ENCODE measurements at regions not wholly inside any gene's neighbourhood (a gene's known extent, or its start where the extent isn't known, plus 50 kb on each side); places are given as distances from the start of the nearest gene placed in this dataset.
"Not testable (repeated sequence)": the region's sequence is repeated elsewhere in the genome, so short reads cannot be mapped to it uniquely, and the experiment has no call there.

GRCh38 chr7:19958309-19958896, 185.0 kb upstream of the TMEM196 start:
- no peak; the same call in 1 of the 2 replicates for TF ChIP-seq POLR2AphosphoS5 (IDR thresholded peaks at IDR 0.05; ENCODE audit: borderline replicate concordance, low read depth, low read length)
- no peak for TF ChIP-seq EZH2 (IDR thresholded peaks at IDR 0.05)
- TF ChIP-seq FOXP2 (optimal IDR thresholded peaks at IDR 0.05; ENCODE audit: control extremely low read depth, extremely low read length, insufficient read depth), result no peak
- no peak overlapping the region for H3K27ac ChIP-seq
- H3K4me3 ChIP-seq, result no peak overlapping the region
- no peaks in the 10 kb centered on the region for H3K9me3 ChIP-seq (ENCODE audit: low read depth, low read length)
- no peak overlapping the region for H3K9ac ChIP-seq (ENCODE audit: insufficient read length)
- peak; percentile 18 for DNase-seq (ENCODE audit: low read depth, low spot score)
- H3K36me3 ChIP-seq (ENCODE audit: insufficient read depth, low read length), result no peaks in the 10 kb centered on the region

GRCh38 chr7:19957664-19958063, 184.2 kb upstream of the TMEM196 start:
- Histone ChIP-seq H3K4me3 (no peak overlapping the region), H3K9me3 (ENCODE audit: low read depth, low read length) (no peaks in the 10 kb centered on the region), H3K36me3 (ENCODE audit: insufficient read depth, low read length) (no peaks in the 10 kb centered on the region), H3K27ac (no peak overlapping the region), H3K9ac (ENCODE audit: insufficient read length) (no peak overlapping the region)
- no peak for DNase-seq (ENCODE audit: low read depth, low spot score)
- no peak for TF ChIP-seq EZH2 (IDR thresholded peaks at IDR 0.05)

- not testable (repeated sequence) for DNase-seq (ENCODE audit: low read depth, low spot score); H3K9ac ChIP-seq (ENCODE audit: insufficient read length); H3K27ac ChIP-seq; H3K4me3 ChIP-seq; H3K9me3 ChIP-seq (ENCODE audit: low read depth, low read length); H3K36me3 ChIP-seq (ENCODE audit: insufficient read depth, low read length)
These were observed 180.7 kb upstream of the TMEM196 start for GRCh38 chr7:19954166-19954565.

GRCh38 chr7:19953411-19953810, 180.0 kb upstream of the TMEM196 start:
- H3K36me3 ChIP-seq (ENCODE audit: insufficient read depth, low read length); DNase-seq (ENCODE audit: low read depth, low spot score); H3K9me3 ChIP-seq (ENCODE audit: low read depth, low read length); H3K4me3 ChIP-seq; H3K9ac ChIP-seq (ENCODE audit: insufficient read length); H3K27ac ChIP-seq: not testable (repeated sequence)

GRCh38 chr7:19948160-19948559, 174.7 kb upstream of the TMEM196 start:
- DNase-seq (ENCODE audit: low read depth, low spot score), result no peak
- Histone ChIP-seq H3K36me3 (ENCODE audit: insufficient read depth, low read length) (no peaks in the 10 kb centered on the region), H3K27ac (no peak overlapping the region), H3K9me3 (ENCODE audit: low read depth, low read length) (no peaks in the 10 kb centered on the region), H3K9ac (ENCODE audit: insufficient read length) (no peak overlapping the region), H3K4me3 (no peak overlapping the region)
- TF ChIP-seq FOXP2 (optimal IDR thresholded peaks at IDR 0.05; ENCODE audit: control extremely low read depth, extremely low read length, insufficient read depth) (no peak), POLR2AphosphoS5 (IDR thresholded peaks at IDR 0.05; ENCODE audit: borderline replicate concordance, low read depth, low read length) (no peak), EZH2 (IDR thresholded peaks at IDR 0.05) (no peak)

GRCh38 chr7:19944363-19945120, 171.1 kb upstream of the TMEM196 start:
- H3K9ac ChIP-seq (ENCODE audit: insufficient read length), result no peak overlapping the region
- H3K9me3 ChIP-seq (ENCODE audit: low read depth, low read length), result no peaks in the 10 kb centered on the region

GRCh38 chr7:19939746-19940145, 166.3 kb upstream of the TMEM196 start:
- DNase-seq (ENCODE audit: low read depth, low spot score), result no peak
- Histone ChIP-seq H3K4me3 (no peak overlapping the region), H3K27ac (no peak overlapping the region), H3K9ac (ENCODE audit: insufficient read length) (no peak overlapping the region), H3K36me3 (ENCODE audit: insufficient read depth, low read length) (no peaks in the 10 kb centered on the region), H3K9me3 (ENCODE audit: low read depth, low read length) (no peaks in the 10 kb centered on the region)
- TF ChIP-seq EZH2 (IDR thresholded peaks at IDR 0.05), result no peak
- no peak for TF ChIP-seq POLR2AphosphoS5 (IDR thresholded peaks at IDR 0.05; ENCODE audit: borderline replicate concordance, low read depth, low read length)
- no peak for TF ChIP-seq FOXP2 (optimal IDR thresholded peaks at IDR 0.05; ENCODE audit: control extremely low read depth, extremely low read length, insufficient read depth)

More at GRCh38 chr7:19944363-19945120, 171.1 kb upstream of the TMEM196 start:
- Histone ChIP-seq H3K4me3 (no peak overlapping the region), H3K36me3 (ENCODE audit: insufficient read depth, low read length) (no peaks in the 10 kb centered on the region), H3K27ac (no peak overlapping the region)
- DNase-seq (ENCODE audit: low read depth, low spot score), result no peak
- TF ChIP-seq POLR2AphosphoS5 (IDR thresholded peaks at IDR 0.05; ENCODE audit: borderline replicate concordance, low read depth, low read length), result no peak
- TF ChIP-seq EZH2 (IDR thresholded peaks at IDR 0.05), result no peak
- TF ChIP-seq FOXP2 (optimal IDR thresholded peaks at IDR 0.05; ENCODE audit: control extremely low read depth, extremely low read length, insufficient read depth), result no peak

- no peaks in the 10 kb centered on the region for H3K36me3 ChIP-seq (ENCODE audit: insufficient read depth, low read length)
- H3K4me3 ChIP-seq, result no peak overlapping the region
- H3K27ac ChIP-seq, result no peak overlapping the region
- no peak overlapping the region for H3K9ac ChIP-seq (ENCODE audit: insufficient read length)
- DNase-seq (ENCODE audit: low read depth, low spot score), result no peak
- H3K9me3 ChIP-seq (ENCODE audit: low read depth, low read length), result no peaks in the 10 kb centered on the region
- no peak for TF ChIP-seq POLR2AphosphoS5 (IDR thresholded peaks at IDR 0.05; ENCODE audit: borderline replicate concordance, low read depth, low read length)
- TF ChIP-seq EZH2 (IDR thresholded peaks at IDR 0.05), result no peak
These were observed 159.3 kb upstream of the TMEM196 start for GRCh38 chr7:19932549-19933249.

- no peak overlapping the region for H3K9ac ChIP-seq (ENCODE audit: insufficient read length)
- no peaks in the 10 kb centered on the region for H3K36me3 ChIP-seq (ENCODE audit: insufficient read depth, low read length)
- no peak for DNase-seq (ENCODE audit: low read depth, low spot score)
- no peak for TF ChIP-seq POLR2AphosphoS5 (IDR thresholded peaks at IDR 0.05; ENCODE audit: borderline replicate concordance, low read depth, low read length)
- no peak for TF ChIP-seq EZH2 (IDR thresholded peaks at IDR 0.05)
- TF ChIP-seq FOXP2 (optimal IDR thresholded peaks at IDR 0.05; ENCODE audit: control extremely low read depth, extremely low read length, insufficient read depth), result no peak
- no peaks in the 10 kb centered on the region for H3K9me3 ChIP-seq (ENCODE audit: low read depth, low read length)
- no peak overlapping the region for H3K4me3 ChIP-seq
- no peak overlapping the region for H3K27ac ChIP-seq
These were observed 157.4 kb upstream of the TMEM196 start for GRCh38 chr7:19930851-19931250.
